ENCODE measurements at regions not wholly inside any gene's neighbourhood (a gene's known extent, or its start where the extent isn't known, plus 50 kb on each side); places are given as distances from the start of the nearest gene placed in this dataset.

GRCh38 chr5:9905661-9906060 is 275.5 kb upstream of the TAS2R1 start:
- FAIRE-seq: no peak

GRCh38 chr5:9903801-9904200 is 273.6 kb upstream of the TAS2R1 start:
- no peak for FAIRE-seq

DNA sequence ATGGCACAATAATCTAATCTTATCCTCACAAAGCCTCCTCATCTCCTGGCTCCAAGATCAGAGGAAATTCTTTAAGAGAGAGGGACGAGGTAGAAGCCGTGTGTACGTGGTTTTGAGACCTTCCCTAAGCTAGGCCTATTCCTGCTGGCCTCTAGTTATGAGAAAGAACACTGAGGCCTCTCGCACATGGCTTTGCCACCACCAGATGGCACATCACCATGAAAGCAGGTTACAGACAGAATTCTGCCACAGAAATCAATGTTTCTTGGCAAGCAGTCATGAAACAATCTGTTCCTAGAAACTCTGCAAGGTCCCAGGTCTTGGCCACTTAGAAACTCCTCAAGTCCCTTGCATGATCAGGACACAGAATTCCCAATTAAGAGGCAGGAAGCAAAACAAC is 268.2 kb upstream of the TAS2R1 start:
- FAIRE-seq: no peak

GRCh38 chr5:9895302-9895645 is 265.1 kb upstream of the TAS2R1 start:
- no peak for FAIRE-seq

DNA sequence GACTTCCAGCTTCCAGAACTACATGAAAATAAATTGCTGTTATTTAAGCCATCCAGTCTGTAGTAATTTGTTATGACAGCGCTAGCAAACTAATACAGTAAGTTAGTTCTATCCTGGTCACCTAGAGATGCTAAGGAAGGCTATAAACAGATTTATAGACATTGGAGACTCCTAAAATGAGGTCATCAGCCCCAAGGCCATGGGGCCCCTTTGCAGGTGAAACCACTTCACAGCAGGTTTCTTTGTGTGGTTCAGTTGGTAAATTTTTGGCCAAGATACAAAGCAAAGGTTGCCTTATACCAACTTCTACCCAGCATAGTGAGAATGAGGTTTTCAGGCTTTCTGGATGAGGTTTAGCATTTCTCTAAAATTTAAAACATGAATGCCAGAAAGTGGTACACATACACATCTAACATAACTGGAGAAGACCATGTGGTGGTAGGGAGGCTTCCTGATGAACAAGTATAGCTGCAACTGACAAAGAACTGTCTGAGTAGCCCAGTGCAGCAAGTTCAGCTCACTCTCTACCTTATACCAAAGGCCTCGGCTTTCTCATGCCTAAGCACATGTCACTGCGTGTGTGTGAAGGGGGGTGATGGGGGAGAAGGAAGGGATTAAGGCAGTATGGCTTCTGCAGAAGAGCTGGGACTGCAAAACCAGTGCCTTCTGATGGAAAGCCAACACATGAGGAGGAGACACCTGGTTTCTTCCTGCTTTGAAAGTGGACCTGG is 264.6 kb upstream of the TAS2R1 start:
- no peak for FAIRE-seq

- no peak for FAIRE-seq
Observed at GRCh38 chr5:9892696-9893095, 262.5 kb upstream of the TAS2R1 start.

DNA sequence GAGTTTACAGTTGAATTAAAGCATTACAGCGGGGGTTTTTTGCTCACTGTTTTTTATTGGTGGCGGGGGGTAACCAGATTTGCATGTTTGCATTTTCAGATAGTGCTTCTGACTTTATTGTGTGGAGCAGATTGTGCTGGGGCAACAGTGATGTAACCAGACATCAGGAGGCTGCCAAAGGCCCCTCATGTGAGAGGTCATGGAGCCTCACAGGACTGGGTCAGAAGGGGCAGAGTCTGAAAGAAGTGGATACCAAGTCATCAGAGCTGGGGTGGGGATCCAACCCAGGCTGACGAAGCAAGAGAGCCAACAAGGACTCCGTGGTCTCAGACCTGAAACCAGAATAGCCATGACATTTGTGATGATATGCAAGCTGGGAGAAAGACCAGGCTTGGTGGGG is 259.4 kb upstream of the TAS2R1 start:
- no peak for FAIRE-seq

- no peak for FAIRE-seq
Observed at GRCh38 chr5:9888501-9888901, 258.4 kb upstream of the TAS2R1 start.

DNA sequence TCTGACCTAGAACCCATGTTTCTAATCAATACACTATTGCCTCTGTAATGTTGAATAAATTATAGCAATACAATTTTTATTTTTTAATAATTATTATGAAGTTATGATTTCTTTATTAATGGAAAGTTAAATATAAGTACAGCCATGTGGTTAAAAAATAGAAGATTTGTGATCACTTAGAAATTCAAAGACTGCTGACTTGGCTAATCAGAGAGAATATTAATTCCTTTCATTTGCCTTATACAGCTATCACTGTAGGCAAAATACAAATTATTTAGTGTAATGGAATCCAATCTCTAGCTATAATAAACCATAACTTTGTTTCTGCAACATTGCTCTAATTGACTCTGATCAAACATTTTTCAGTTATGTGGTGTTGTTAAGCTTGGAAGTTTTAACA is 255.0 kb upstream of the TAS2R1 start:
- FAIRE-seq: no peak

DNA sequence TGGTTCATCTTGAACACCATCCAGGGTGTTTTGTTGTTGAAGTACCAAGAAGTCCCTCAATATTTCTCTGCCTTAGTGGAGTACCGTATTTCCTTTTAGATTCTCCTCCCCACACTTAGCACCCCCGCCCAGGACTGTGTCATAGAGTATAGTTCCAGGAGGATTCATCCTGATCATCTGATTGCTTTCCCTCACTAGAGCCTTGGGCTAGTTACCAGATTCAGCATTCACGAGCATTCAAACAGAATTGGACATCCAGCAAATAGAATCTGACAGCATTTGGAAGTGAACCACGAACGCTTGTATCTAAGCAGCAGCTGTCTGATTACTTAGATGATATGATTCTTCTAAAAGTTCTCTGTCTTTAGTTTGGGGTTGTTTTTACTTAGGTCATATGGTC is 248.1 kb upstream of the TAS2R1 start:
- no peak for FAIRE-seq

DNA sequence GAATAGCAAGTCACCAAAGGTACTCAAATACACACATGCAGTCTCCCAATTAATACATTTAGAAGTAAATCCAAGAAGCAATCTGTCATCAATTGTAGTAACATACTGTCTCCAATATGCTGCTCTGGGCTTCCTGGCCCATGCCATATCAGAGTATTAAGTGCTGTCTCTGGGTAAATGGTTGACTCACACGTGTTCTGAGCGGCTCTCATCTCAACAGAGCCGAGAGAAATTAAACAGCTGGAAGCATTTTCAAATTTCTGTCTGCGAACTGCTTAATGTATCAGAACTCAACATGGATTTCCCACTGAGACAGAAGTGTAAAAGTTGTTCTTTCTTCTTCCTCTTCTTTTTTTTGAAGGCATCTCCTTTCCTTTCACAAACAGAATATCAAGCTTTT is 247.3 kb upstream of the TAS2R1 start:
- no peak for FAIRE-seq

GRCh38 chr5:9876451-9876850 is 246.3 kb upstream of the TAS2R1 start:
- FAIRE-seq: no peak

- FAIRE-seq: no peak
Observed at GRCh38 chr5:9869616-9870288, 239.6 kb upstream of the TAS2R1 start.

DNA sequence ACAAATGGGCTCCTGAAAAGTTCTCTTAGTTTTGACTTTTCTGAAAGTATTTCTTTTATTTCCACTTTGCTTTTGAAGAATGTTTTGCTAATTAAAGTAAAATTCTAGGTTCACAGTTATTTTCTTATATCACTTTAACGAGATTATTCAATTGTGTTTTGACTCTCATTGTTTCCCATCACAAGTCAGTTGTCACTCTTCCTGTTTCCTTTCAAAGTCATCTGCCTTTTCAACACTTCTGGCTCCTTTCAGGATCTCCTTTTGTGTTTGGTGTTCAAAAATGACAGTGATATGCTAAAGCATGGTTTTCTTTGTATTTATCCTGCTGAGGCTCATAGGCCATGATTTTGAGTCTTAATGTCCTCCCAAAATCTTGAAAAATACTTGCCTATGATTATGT is 235.4 kb upstream of the TAS2R1 start:
- FAIRE-seq: no peak

DNA sequence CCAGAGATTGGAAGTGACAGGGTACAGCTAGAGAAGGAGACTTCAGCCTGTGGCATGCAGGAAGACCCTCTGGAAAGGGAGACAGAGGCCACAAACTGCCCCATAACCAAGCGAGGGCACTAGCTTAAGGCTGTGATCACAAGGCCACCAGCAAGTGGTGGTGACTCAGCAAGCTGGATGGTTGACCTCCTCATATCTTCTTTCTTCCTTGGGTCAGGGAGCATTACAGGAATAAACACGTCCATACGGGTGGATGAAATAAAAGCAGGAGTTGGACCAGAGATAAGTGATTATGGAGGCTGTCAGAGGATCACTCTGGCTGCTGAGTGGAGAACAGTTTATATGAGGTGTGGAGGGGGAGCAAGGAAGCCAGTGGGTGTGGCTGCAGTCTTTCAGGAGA is 234.6 kb upstream of the TAS2R1 start:
- no peak for FAIRE-seq

DNA sequence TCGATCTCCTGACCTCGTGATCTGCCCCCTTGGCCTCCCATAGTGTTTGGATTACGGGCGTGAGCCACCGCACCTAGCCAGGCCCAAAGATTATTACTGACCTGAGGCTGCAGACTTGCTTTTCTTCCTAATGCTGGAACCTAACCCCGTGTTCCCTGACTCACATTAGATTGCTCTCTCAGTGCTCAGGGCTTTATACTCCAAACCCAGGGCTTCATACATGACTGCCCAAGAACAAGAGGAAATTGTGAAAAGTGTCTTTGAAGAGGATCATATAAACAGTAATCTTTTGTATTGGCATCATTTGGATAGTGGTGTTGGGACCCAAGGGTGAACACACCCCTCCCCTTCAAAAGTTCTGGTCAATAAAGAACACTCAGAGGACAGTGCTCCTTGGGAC is 233.3 kb upstream of the TAS2R1 start:
- FAIRE-seq: no peak

DNA sequence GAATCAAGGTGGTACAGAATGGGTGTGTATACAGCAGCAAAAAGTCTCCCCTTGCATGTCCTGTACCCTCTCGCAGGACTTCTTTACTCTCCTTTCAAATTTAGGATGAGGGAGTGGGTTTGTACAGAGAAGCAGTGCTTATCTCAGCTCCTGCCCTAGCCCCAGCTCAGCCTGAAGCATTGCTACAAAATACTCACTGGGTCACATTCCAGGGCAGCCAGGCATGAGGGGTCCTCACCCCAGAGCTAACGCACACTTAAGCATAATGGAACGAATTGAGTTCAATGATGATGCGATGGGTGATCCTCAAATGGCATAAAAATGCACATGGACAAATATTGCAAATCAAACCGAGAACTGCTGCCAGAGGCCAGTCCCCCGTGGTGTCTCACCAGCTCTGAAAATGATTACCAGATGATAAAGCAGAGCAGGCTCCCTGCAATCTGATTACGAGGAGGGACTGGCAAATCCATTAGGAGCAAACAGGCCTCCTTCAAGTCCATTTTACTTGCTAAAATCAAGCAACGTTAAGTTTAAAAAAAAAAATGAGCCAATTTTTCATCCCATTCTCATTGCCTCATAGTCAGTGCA is 231.6 kb upstream of the TAS2R1 start:
- FAIRE-seq: no peak

- FAIRE-seq: no peak
Observed at GRCh38 chr5:9859808-9860207, 229.7 kb upstream of the TAS2R1 start.

GRCh38 chr5:9858043-9858442 is 227.9 kb upstream of the TAS2R1 start:
- FAIRE-seq: no peak

DNA sequence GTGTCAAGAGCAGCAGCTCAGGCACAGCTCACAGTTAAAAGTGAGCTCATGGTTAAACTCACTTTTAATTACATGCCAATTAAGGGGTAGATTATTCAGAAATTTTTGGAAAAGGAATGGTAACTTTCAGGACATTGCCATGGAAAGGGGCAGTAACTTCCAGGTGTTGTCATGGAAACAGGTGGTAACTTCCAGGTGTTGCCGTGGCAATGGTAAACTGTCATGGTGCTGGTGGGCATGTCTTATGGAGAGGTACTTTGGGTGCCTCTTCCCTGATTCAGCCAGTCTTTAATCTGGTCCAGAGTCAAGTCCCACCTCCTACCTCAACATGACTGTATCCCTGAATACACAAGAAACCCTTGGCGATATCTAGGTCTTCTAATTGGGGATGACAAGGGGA is 223.2 kb upstream of the TAS2R1 start:
- no peak for FAIRE-seq

GRCh38 chr5:9852671-9853070 is 222.5 kb upstream of the TAS2R1 start:
- no peak for FAIRE-seq

DNA sequence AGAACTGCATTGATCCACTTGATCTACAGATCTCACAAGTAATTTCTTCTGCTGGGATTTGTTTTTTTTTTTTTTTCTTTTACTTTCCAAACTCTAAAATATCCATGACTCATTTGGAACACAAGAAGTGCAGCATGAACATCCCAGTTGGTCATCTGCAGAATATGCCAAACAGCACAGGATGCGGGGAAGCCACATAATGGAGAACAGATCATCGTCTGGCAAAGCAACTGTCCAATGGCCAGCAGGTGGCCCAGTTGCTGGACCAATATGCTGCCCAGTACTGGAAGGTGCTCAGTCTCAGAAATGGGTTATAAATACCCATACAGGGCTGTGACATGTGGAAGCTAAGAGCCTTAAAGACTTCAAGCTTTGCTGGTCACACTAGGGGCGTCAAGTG is 221.3 kb upstream of the TAS2R1 start:
- FAIRE-seq: no peak

- no peak for FAIRE-seq
Observed at GRCh38 chr5:9850456-9850855, 220.3 kb upstream of the TAS2R1 start.

DNA sequence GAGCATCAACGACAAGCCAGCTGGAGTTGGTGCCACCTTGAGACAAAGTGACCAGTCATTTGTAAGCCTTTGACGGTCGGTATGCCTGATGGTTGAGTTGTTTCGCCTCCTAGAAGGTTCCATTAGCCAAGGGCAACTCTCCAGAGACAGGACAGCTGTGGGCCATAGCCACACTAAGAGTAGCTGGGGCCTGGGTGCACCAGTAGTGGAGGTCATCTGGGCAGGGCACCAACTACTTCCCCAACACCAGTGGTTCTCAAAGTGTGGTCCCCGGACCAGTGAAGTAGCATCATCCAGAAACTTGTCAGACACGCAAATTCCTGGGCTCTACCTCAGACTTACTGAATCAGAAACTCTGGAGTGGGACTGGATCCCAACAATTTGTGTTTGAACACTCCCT is 217.5 kb upstream of the TAS2R1 start:
- no peak for FAIRE-seq

GRCh38 chr5:9845185-9845584 is 215.0 kb upstream of the TAS2R1 start:
- no peak for FAIRE-seq
